Umbilical cord (tissue), 1 donor: ENCODE measurements at regions not wholly inside any gene's neighbourhood (a gene's known extent, or its start where the extent isn't known, plus 50 kb on each side); places are given as distances from the start of the nearest gene placed in this dataset.
"Not testable (repeated sequence)": the region's sequence is repeated elsewhere in the genome, so short reads cannot be mapped to it uniquely, and the experiment has no call there.

Experiments
- DNase-seq: peaks from one replicate; pipeline ENCODE4 v3.0.0-alpha.2; 2015; ENCODE audit warnings: low spot score

DNA sequence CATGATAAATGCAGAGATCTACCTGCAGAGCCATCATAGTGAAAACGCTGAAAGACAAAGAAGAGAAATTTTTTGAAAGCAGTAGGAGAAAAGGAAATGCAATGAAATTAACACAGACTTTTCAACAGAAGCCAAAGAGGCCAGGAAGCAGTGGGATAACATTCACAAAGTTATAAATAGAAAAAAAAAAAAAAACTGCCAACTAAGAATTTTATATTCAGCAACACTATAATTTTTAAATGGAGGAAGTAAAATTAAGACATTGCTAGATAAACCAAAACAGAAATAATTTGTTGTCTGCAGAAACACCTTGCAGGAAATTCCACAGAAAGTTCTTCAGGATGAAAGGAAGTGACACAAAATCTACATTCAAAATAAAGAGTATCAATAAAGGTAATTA is 591.5 kb upstream of the ID4 start:
- DNase-seq, result no peak

GRCh38 chr6:19247181-19247580 is 590.0 kb upstream of the ID4 start:
- not testable (repeated sequence) for DNase-seq

DNA sequence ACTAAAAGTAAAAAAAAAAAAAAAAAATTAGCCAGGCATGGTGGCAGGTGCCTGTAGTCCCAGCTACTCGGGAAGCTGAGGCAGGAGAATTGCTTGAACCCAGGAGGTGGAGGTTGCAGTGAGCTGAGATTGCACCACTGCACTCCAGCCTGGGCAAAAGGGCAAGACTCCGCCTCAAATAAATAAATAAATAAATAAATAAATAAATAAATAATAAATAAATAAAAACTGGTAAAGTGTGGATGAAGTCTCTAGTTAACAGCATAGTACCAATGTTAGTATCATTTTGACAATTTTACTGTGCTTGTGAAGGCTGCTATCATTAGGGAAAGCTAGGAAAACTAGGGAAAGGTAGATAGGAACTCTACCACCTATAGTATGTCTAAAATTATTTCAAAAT is 581.0 kb upstream of the ID4 start:
- DNase-seq, result not testable (repeated sequence)

DNA sequence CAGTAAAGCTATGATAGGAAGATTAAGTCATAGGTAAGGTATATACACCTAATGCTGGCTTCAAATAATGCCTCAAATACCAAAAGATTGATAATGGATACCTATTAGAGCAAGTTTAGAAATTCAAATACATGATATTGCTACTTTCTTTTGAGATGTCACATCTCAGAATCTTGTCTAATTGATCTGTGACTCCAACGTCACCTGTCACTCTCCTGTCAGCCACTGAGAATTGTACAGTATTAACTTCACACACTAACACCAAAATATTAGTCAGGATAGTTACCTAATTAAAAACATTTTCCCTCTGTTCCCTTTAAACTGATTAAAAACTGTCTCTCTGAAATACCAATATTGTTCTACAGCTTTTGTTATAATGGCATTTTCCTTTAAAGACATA is 575.5 kb upstream of the ID4 start:
- no peak for DNase-seq

DNA sequence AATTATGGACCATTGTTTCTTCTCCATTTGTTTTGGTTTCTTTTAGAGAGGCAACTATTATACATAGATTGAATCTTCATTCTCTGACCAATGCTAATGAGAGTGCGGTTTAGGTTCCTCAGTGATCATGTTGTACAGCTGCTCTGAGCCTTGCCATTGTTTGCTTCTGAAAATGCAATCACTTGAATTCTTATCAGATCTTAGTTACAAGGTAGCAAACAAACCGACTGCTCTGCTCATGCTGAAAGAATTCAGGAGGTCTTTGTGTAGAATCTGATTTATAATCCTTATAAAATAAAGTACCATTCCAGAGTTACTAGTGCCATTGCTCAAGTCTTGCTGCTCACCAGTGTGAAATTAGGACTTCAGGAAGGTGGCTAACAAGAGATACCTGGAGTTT is 569.1 kb upstream of the ID4 start:
- no peak for DNase-seq

DNA sequence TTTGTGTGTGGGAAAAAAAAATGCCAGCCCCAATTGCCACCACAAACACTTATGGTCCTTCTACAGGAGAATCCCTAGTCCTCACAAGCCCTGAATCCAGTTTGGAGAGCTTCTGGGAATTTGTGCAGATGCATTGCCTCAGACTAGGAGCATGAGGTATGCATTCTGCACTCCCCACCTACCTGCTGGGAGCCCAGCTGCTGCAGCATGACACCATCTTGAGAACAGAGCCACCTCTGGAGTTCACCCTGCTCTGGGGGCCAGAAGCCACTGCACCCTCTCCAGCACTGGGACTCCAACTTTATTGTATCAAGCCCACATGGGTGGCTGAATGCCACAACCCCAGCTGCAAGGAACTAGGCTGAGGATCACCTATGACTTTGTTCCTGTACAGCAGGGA is 568.5 kb upstream of the ID4 start:
- DNase-seq, result no peak

- no peak for DNase-seq
Measured at GRCh38 chr6:19269341-19269898, 567.8 kb upstream of the ID4 start.

DNA sequence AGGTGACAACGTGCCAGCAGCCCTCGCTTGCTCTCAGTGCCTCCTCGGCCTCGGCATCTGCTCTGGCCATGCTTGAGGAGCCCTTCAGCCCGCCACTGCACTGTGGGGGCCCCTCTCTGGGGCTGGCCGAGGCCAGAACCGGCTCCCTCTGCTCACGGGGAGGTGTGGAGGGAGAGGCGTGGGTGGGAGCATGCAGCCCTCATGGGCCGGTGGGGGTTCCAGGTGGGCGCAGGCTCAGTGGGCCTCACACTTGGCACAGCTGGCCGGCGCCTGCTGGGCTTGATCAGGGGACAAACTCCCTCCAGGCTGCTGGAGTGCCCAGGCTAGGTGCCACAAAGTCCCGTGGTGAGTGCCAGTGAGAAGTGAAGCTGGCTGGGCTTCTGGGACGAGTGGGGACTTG is 566.6 kb upstream of the ID4 start:
- DNase-seq, result no peak

- DNase-seq, result no peak
Measured at GRCh38 chr6:19279273-19279684, 557.9 kb upstream of the ID4 start.

- no peak for DNase-seq
Measured at GRCh38 chr6:19287928-19288327, 549.2 kb upstream of the ID4 start.

GRCh38 chr6:19289457-19289856 is 547.7 kb upstream of the ID4 start:
- no peak for DNase-seq

GRCh38 chr6:19297880-19298279 is 539.3 kb upstream of the ID4 start:
- DNase-seq, result peak; percentile 31

- DNase-seq, result no peak
Measured at GRCh38 chr6:19298421-19298820, 538.7 kb upstream of the ID4 start.

DNA sequence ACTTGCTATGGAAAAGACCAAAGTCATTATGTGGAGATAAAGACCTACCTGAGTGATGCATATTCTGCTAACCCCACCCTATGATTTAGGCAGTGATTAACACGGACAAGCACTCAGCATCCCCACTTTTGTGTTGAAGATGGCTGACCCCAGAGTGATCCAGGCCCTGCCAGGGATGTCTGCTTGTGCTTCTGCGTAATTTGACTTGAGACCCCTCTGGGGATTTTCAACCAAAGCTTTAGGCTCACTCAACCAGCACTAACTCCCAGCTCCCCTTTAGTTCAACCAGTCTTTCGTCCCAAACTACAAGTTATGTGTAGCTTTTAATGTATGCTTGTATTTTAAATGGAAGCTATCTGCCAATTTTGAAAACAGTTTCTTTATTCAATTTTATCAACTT is 538.0 kb upstream of the ID4 start:
- DNase-seq, result no peak

- DNase-seq, result no peak
Measured at GRCh38 chr6:19301980-19302379, 535.2 kb upstream of the ID4 start.

GRCh38 chr6:19303383-19303782 is 533.8 kb upstream of the ID4 start:
- DNase-seq, result peak; percentile 13

- DNase-seq, result no peak
Measured at GRCh38 chr6:19309661-19310060, 527.5 kb upstream of the ID4 start.

DNA sequence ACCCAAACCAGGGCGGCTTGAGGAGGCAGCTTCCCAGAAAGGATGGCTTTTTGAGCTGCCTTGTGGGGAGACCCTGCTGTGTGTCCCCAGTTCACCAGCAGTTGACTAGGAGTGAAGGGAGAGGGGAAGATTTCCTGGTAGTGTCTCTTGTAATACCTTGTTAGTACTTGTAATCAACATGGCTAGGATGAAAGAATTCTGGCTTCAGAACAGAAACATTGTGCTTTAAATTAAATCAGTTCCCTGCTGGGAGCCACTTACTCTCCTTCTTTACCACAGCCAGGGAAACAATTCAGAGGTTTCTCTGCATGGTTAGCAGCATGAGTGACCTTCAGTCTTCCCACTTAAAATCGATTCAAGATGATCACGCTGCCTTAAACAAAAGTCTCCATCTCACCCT is 525.4 kb upstream of the ID4 start:
- DNase-seq, result no peak

- no peak for DNase-seq
Measured at GRCh38 chr6:19312241-19312978, 524.8 kb upstream of the ID4 start.

DNA sequence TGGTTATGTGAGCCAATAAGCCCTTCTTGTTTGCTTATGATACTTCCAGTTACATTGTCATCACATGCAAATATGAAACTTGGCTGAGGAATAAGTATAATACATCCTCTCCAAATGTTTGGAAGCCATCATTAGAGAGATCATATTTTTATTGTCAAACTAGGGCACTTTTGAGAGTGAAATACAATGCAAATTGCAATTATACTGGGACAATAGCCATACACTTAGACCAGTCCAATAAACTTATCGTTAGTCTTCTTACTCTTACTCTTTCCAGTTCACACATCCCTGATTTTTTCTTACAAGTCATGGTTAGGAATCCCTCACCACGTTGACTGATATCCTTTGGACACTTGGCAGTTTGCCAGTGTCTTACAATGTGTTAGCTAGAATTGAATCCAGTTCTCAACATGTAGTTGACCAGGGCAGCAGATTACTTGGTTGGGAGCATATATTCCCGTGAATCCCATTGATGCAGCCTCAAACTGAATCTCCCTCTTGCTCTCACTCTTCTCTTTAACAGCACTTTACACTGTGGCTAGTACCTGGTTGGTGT is 519.7 kb upstream of the ID4 start:
- no peak for DNase-seq

- DNase-seq, result no peak
Measured at GRCh38 chr6:19319005-19319404, 518.2 kb upstream of the ID4 start.

GRCh38 chr6:19320111-19320581 is 517.0 kb upstream of the ID4 start:
- peak; percentile 53 for DNase-seq
